H1 (cell line): ENCODE measurements at regions not wholly inside any gene's neighbourhood (a gene's known extent, or its start where the extent isn't known, plus 50 kb on each side); places are given as distances from the start of the nearest gene placed in this dataset.

Source experiments
- EP300 ChIP-seq, 2 experiments: IDR thresholded peaks; 1 replicate in 1 of 2; 2 replicates in 1 of 2; pipeline ENCODE4 v1.6.1; 2011 to 2012; ENCODE audit warnings: low read depth in 2 of 2, low read length in 2 of 2, mild to moderate bottlenecking in 2 of 2, borderline replicate concordance in 1 of 2, inconsistent platforms in 1 of 2, moderate library complexity in 1 of 2

- TF ChIP-seq EP300 (IDR thresholded peaks at IDR 0.05; ENCODE audit: borderline replicate concordance in 1 of 2, low read depth in 2 of 2, low read length in 2 of 2) = no peak
Observed at GRCh38 chr1:11380500-11380899, 98.5 kb upstream of the DISP3 start (continued).
